ENCODE measurements at regions not wholly inside any gene's neighbourhood (a gene's known extent, or its start where the extent isn't known, plus 50 kb on each side); places are given as distances from the start of the nearest gene placed in this dataset.

DNA sequence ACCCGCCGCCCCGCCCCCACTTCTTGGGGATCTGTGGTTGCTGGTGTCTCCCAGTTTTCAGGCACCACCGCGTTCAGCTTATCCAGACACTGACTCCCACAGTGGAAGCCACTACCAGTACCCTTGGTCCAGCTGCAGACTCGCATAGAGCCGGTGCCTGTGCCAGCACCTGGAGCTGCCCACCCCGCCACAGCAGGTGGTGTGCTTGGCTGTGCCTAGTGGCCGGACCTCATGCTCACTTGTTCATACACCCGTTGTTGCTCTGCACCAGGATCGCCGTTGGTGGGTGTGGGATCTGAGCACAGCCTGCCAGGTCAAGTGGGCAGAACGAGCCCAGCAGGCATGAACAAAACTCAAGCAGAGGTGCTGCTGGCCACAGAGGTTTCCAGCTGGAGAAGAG is 673.2 kb downstream of the RERGL start:
- TF ChIP-seq, protein P1, sequence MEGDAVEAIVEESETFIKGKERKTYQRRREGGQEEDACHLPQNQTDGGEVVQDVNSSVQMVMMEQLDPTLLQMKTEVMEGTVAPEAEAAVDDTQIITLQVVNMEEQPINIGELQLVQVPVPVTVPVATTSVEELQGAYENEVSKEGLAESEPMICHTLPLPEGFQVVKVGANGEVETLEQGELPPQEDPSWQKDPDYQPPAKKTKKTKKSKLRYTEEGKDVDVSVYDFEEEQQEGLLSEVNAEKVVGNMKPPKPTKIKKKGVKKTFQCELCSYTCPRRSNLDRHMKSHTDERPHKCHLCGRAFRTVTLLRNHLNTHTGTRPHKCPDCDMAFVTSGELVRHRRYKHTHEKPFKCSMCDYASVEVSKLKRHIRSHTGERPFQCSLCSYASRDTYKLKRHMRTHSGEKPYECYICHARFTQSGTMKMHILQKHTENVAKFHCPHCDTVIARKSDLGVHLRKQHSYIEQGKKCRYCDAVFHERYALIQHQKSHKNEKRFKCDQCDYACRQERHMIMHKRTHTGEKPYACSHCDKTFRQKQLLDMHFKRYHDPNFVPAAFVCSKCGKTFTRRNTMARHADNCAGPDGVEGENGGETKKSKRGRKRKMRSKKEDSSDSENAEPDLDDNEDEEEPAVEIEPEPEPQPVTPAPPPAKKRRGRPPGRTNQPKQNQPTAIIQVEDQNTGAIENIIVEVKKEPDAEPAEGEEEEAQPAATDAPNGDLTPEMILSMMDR (IDR thresholded peaks at IDR 0.05; ENCODE audit: unreplicated experiment) = no peak
- Mint-ChIP-seq H3K9me3 (ENCODE audit: unreplicated experiment) (no peaks in the 10 kb centered on the region), H3K4me3 (ENCODE audit: unreplicated experiment) (no peak overlapping the region), H3K4me1 (ENCODE audit: unreplicated experiment) (no peaks in the 10 kb centered on the region), H3K27me3 (ENCODE audit: unreplicated experiment) (peaks cover 2% of the 10 kb centered on the region), H3K36me3 (ENCODE audit: low read depth, unreplicated experiment) (no peaks in the 10 kb centered on the region), H3K27ac (ENCODE audit: unreplicated experiment) (no peak overlapping the region)
- no peak for DNase-seq (ENCODE audit: low spot score)

DNA sequence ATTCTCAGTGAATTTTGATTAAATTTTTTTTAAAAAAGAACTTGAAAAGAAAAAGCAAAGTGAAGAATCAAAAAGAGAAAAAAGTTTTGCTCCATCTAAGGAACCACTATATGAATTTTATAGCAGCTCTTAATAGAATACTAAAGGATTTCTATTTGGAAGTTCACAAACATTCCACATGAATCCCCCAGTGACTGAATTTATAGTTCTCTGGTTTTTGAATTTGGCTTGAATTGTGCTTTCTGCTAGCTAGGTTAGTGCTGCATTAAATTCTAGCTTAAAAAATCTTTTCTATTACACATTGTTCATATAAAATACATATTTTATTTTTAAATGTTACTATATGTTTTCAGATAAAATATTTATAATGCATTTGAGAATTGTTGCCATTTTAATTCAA is 675.4 kb downstream of the RERGL start:
- Mint-ChIP-seq H3K36me3 (ENCODE audit: low read depth, unreplicated experiment) (no peaks in the 10 kb centered on the region), H3K4me3 (ENCODE audit: unreplicated experiment) (no peak overlapping the region), H3K27me3 (ENCODE audit: unreplicated experiment) (peaks cover 2% of the 10 kb centered on the region), H3K9me3 (ENCODE audit: unreplicated experiment) (no peaks in the 10 kb centered on the region), H3K27ac (ENCODE audit: unreplicated experiment) (no peak overlapping the region), H3K4me1 (ENCODE audit: unreplicated experiment) (no peaks in the 10 kb centered on the region)
- DNase-seq (ENCODE audit: low spot score) = no peak
- TF ChIP-seq, protein P1 (IDR thresholded peaks at IDR 0.05; ENCODE audit: unreplicated experiment) = no peak

DNA sequence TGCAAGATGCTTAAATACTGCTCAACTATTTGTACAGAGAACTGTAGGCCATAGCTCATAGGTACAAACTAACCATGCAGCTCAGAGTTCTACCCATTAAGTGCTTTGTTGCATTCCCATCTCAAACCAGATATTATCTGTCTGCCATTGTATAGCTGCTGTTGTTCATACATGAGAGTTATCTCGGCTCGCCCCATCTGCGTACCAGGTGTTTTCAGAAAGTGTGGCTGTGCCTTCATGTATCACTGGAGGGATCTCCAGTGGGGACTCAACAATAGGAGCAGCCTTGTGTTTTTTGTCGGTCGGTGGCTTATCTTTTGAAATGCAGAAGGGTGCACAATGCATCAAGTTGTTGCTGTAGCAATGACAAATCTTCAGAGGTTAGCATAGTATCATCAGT is 678.3 kb downstream of the RERGL start:
- H3K27ac Mint-ChIP-seq (ENCODE audit: unreplicated experiment) = no peak overlapping the region
- H3K36me3 Mint-ChIP-seq (ENCODE audit: low read depth, unreplicated experiment) = no peaks in the 10 kb centered on the region
- TF ChIP-seq, protein P1 (IDR thresholded peaks at IDR 0.05; ENCODE audit: unreplicated experiment) = no peak
- no peaks in the 10 kb centered on the region for H3K4me1 Mint-ChIP-seq (ENCODE audit: unreplicated experiment)
- H3K27me3 Mint-ChIP-seq (ENCODE audit: unreplicated experiment) = no peaks in the 10 kb centered on the region
- no peak for DNase-seq (ENCODE audit: low spot score)
- no peaks in the 10 kb centered on the region for H3K9me3 Mint-ChIP-seq (ENCODE audit: unreplicated experiment)
- no peak overlapping the region for H3K4me3 Mint-ChIP-seq (ENCODE audit: unreplicated experiment)

DNA sequence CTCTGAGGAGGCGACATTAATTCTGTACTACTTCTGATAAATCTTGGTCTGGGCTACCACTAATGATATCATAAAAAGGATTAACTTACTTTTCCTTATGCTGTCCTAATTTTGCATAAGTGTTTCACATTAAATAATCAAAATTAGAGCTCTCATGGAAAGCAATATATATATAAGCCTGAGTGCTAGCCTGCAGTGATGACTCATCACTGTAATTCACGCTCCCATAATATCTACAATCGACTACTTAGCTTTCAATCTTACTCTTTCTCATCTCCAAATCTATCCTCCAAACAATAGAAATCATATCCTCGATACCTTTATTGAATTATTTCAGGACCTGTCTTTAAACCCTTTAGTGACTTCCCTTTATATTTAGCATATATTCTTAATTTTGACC is 701.3 kb downstream of the RERGL start:
- no peak overlapping the region for H3K27ac Mint-ChIP-seq (ENCODE audit: unreplicated experiment)
- H3K36me3 Mint-ChIP-seq (ENCODE audit: low read depth, unreplicated experiment) = no peaks in the 10 kb centered on the region
- no peak for DNase-seq (ENCODE audit: low spot score)
- no peaks in the 10 kb centered on the region for H3K27me3 Mint-ChIP-seq (ENCODE audit: unreplicated experiment)
- H3K4me1 Mint-ChIP-seq (ENCODE audit: unreplicated experiment) = no peaks in the 10 kb centered on the region
- no peak overlapping the region for H3K4me3 Mint-ChIP-seq (ENCODE audit: unreplicated experiment)
- TF ChIP-seq, protein P1 (IDR thresholded peaks at IDR 0.05; ENCODE audit: unreplicated experiment) = no peak
- H3K9me3 Mint-ChIP-seq (ENCODE audit: unreplicated experiment) = no peaks in the 10 kb centered on the region

DNA sequence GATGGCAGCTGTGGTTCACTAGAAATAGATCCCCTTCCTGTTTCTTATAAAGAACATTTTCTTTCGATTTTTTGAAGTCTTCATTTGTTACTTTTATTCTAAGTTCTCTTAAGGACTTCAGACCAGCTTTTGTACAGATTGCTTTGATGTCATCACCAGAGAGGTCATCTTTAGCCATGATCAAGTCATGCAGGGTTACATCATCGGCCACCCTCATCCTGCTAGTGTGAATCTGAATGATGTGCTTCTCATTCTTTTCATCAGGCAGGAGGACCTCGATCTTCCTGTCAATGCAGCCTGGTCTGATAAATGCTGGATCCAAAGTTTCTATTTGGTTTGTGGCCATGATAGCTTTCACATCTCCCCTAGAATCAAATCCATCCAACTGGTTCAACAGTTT is 706.7 kb downstream of the RERGL start:
- Mint-ChIP-seq H3K27ac (ENCODE audit: unreplicated experiment) (no peak overlapping the region), H3K9me3 (ENCODE audit: unreplicated experiment) (no peaks in the 10 kb centered on the region), H3K27me3 (ENCODE audit: unreplicated experiment) (no peaks in the 10 kb centered on the region), H3K4me1 (ENCODE audit: unreplicated experiment) (no peaks in the 10 kb centered on the region), H3K36me3 (ENCODE audit: low read depth, unreplicated experiment) (no peaks in the 10 kb centered on the region), H3K4me3 (ENCODE audit: unreplicated experiment) (no peak overlapping the region)
- DNase-seq (ENCODE audit: low spot score) = no peak
- TF ChIP-seq, protein P1 (IDR thresholded peaks at IDR 0.05; ENCODE audit: unreplicated experiment) = no peak
